HCT116 (cell line): ENCODE measurements at regions not wholly inside any gene's neighbourhood (a gene's known extent, or its start where the extent isn't known, plus 50 kb on each side); places are given as distances from the start of the nearest gene placed in this dataset.

ENCODE experiments used
- ATF3 ChIP-seq: IDR thresholded peaks from 2 replicates; pipeline ENCODE4 v1.6.1; 2012
- CBX3 ChIP-seq: IDR thresholded peaks from 2 replicates; pipeline ENCODE4 v1.6.1; 2012; ENCODE audit warnings: low read depth
- CTCF ChIP-seq, 3 experiments: fragments of 200-600 bp in 1 of 3; sonication (generic) in 1 of 3; IDR thresholded peaks in 2 of 3; conservative IDR thresholded peaks in 1 of 3; 2 replicates each; pipeline ENCODE4 v1.5.1; 2012 to 2017; ENCODE audit warnings: low read depth in 2 of 3, low read length in 2 of 3, antibody characterized with exemption in 1 of 3, borderline replicate concordance in 1 of 3, control low read depth in 1 of 3, mild to moderate bottlenecking in 1 of 3, mixed read lengths in 1 of 3, mixed run types in 1 of 3, moderate library complexity in 1 of 3; ENCODE audit not compliant: insufficient read depth in 1 of 3
- EGR1 ChIP-seq: IDR thresholded peaks from 2 replicates; pipeline ENCODE4 v1.6.1; 2012; ENCODE audit warnings: low read depth
- EZH2 ChIP-seq: fragments of 200-600 bp; sonication (generic); IDR thresholded peaks from 2 replicates; pipeline ENCODE4 v1.6.1; 2017; ENCODE audit warnings: antibody characterized with exemption, mixed run types
- POLR2A ChIP-seq: IDR thresholded peaks from 2 replicates; pipeline ENCODE4 v1.7.0; 2011; ENCODE audit warnings: borderline replicate concordance; ENCODE audit not compliant: insufficient read depth, insufficient read length; ENCODE audit errors: extremely low read depth
- POLR2AphosphoS5 ChIP-seq: IDR thresholded peaks from 2 replicates; pipeline ENCODE4 v1.6.1; 2011; ENCODE audit warnings: mild to moderate bottlenecking, low read depth, low read length, moderate library complexity
- RAD21 ChIP-seq: IDR thresholded peaks from 2 replicates; pipeline ENCODE4 v1.6.1; 2012; ENCODE audit warnings: low read depth, mild to moderate bottlenecking
- SIN3A ChIP-seq: IDR thresholded peaks from 2 replicates; pipeline ENCODE4 v1.6.1; 2012; ENCODE audit warnings: low read depth
- SP1 ChIP-seq: IDR thresholded peaks from 2 replicates; pipeline ENCODE4 v1.6.1; 2012; ENCODE audit warnings: low read depth
- TCF7L2 ChIP-seq: IDR thresholded peaks from 2 replicates; pipeline ENCODE4 v1.7.0; 2011; ENCODE audit warnings: borderline replicate concordance, inconsistent platforms; ENCODE audit not compliant: insufficient read depth, insufficient read length; ENCODE audit errors: extremely low read depth
- YY1 ChIP-seq: IDR thresholded peaks from 2 replicates; pipeline ENCODE4 v1.6.1; 2011; ENCODE audit warnings: low read length, low read depth, moderate library complexity, mild to moderate bottlenecking; ENCODE audit not compliant: insufficient replicate concordance; ENCODE audit errors: extremely low read depth
- ZFX ChIP-seq: fragments of 450-650 bp; IDR thresholded peaks from 2 replicates; pipeline ENCODE4 v1.6.1; 2017

GRCh38 chr18:42689310-42689709, 426.2 kb downstream of the RIT2 start:
- TF ChIP-seq POLR2A, result no peak
- TF ChIP-seq CTCF (IDR thresholded peaks at IDR 0.05 in 2 of 3, conservative IDR thresholded peaks at IDR 0.05 in 1 of 3; ENCODE audit: borderline replicate concordance in 1 of 3, insufficient read depth in 1 of 3, low read depth in 2 of 3, low read length in 2 of 3), result no peak
- TF ChIP-seq ATF3, result no peak
- TF ChIP-seq POLR2AphosphoS5, result no peak
- no peak for TF ChIP-seq YY1
- no peak for TF ChIP-seq EZH2
- no peak for TF ChIP-seq SIN3A
- no peak for TF ChIP-seq EGR1
- TF ChIP-seq CBX3, result no peak
- TF ChIP-seq RAD21, result no peak
- no peak for TF ChIP-seq SP1
- TF ChIP-seq ZFX, result no peak
- TF ChIP-seq TCF7L2, result no peak
